Activated CD4-positive, alpha-beta T cell treated with anti-CD3 and anti-CD28 coated beads for 36 hours (primary cell): ENCODE measurements at regions not wholly inside any gene's neighbourhood (a gene's known extent, or its start where the extent isn't known, plus 50 kb on each side); places are given as distances from the start of the nearest gene placed in this dataset.

Source experiments
- ATAC-seq: fragments of 200-7000 bp; cut with Tn5 transposase; one replicate; pipeline ENCODE4 v1.10.0; 2021; ENCODE audit warnings: mild to moderate bottlenecking, moderate library complexity
- CTCF ChIA-PET: fragments of 350-600 bp; sonication (Branson Sonifier 250); formaldehyde crosslinking; loops from one replicate; lab custom pipeline; 2021; ENCODE audit warnings: antibody characterized with exemption; lab: Charles Lee
- POLR2A ChIA-PET: fragments of 350-600 bp; sonication (Branson Sonifier 250); formaldehyde crosslinking; loops from one replicate; lab custom pipeline; 2021; ENCODE audit warnings: antibody characterized with exemption, inconsistent platforms; lab: Charles Lee
- DNase-seq: peaks from one replicate; pipeline ENCODE4 v3.0.0-alpha.2; 2020
- H3K27ac Mint-ChIP-seq: one replicate; pipeline ENCODE4 v1.8.0; 2021; ENCODE audit warnings: mixed read lengths
- H3K27me3 Mint-ChIP-seq: one replicate; pipeline ENCODE4 v1.8.0; 2021; ENCODE audit warnings: mixed read lengths
- H3K36me3 Mint-ChIP-seq: one replicate; pipeline ENCODE4 v1.8.0; 2021; ENCODE audit warnings: low read depth, mixed read lengths
- H3K4me1 Mint-ChIP-seq: one replicate; pipeline ENCODE4 v1.8.0; 2021; ENCODE audit warnings: mixed read lengths
- H3K4me3 Mint-ChIP-seq: one replicate; pipeline ENCODE4 v1.8.0; 2021; ENCODE audit warnings: mild to moderate bottlenecking, moderate library complexity, mixed read lengths
- H3K9me3 Mint-ChIP-seq: one replicate; pipeline ENCODE4 v1.8.0; 2021; ENCODE audit warnings: low read depth, mixed read lengths
- intact Hi-C, 2 experiments: fragments of 100-400 bp; cut with DNase I in 1 of 2; cut with micrococcal nuclease in 1 of 2; formaldehyde crosslinking; loops; one replicate each; pipeline versions ENCODE4 v1.14.2 to v1.15.1; 2022 to 2024; cut with DNase I, micrococcal nuclease

GRCh38 chr13:79267560-79267959, 138.5 kb downstream of the RBM26 start:
- H3K27me3 Mint-ChIP-seq = peaks cover 3% of the 10 kb centered on the region
- H3K27ac Mint-ChIP-seq = no peak overlapping the region
- DNase-seq (no peak), ATAC-seq (peak; percentile 47)
- no peak overlapping the region for H3K4me3 Mint-ChIP-seq
- intact Hi-C loops = no loop called here
- ChIA-PET POLR2A (no interaction called here), CTCF (no interaction called here)
- no peaks in the 10 kb centered on the region for H3K36me3 Mint-ChIP-seq
- no peaks in the 10 kb centered on the region for H3K9me3 Mint-ChIP-seq
- H3K4me1 Mint-ChIP-seq = no peaks in the 10 kb centered on the region

GRCh38 chr13:79258489-79258888, 147.6 kb downstream of the RBM26 start:
- no peak for ATAC-seq
- CTCF ChIA-PET = no interaction called here
- Mint-ChIP-seq H3K27ac (no peak overlapping the region), H3K9me3 (no peaks in the 10 kb centered on the region), H3K27me3 (peaks cover 8% of the 10 kb centered on the region), H3K4me1 (peaks cover 4% of the 10 kb centered on the region), H3K4me3 (no peak overlapping the region), H3K36me3 (no peaks in the 10 kb centered on the region)
- DNase-seq = peak; percentile 23
- POLR2A ChIA-PET = no interaction called here
- intact Hi-C loops = no loop called here

- Mint-ChIP-seq H3K27ac (no peak overlapping the region), H3K36me3 (no peaks in the 10 kb centered on the region), H3K4me1 (no peaks in the 10 kb centered on the region), H3K27me3 (peaks cover 2% of the 10 kb centered on the region), H3K4me3 (no peak overlapping the region), H3K9me3 (no peaks in the 10 kb centered on the region)
- CTCF ChIA-PET = no interaction called here
- POLR2A ChIA-PET = no interaction called here
- intact Hi-C loops = no loop called here
- DNase-seq (no peak), ATAC-seq (no peak)
Measured at GRCh38 chr13:79246578-79246949, 159.5 kb downstream of the RBM26 start.

- ATAC-seq = no peak
- intact Hi-C loops = no loop called here
- Mint-ChIP-seq H3K4me1 (no peaks in the 10 kb centered on the region), H3K27me3 (peaks cover 4% of the 10 kb centered on the region), H3K9me3 (no peaks in the 10 kb centered on the region), H3K36me3 (no peaks in the 10 kb centered on the region), H3K27ac (no peak overlapping the region), H3K4me3 (no peak overlapping the region)
- no peak for DNase-seq
- ChIA-PET POLR2A (no interaction called here), CTCF (no interaction called here)
Measured at GRCh38 chr13:79245937-79246577, 160.0 kb downstream of the RBM26 start.

- Mint-ChIP-seq H3K27me3 (peaks cover 10% of the 10 kb centered on the region), H3K36me3 (no peaks in the 10 kb centered on the region), H3K4me3 (no peak overlapping the region), H3K4me1 (no peaks in the 10 kb centered on the region), H3K27ac (no peak overlapping the region), H3K9me3 (no peaks in the 10 kb centered on the region)
- POLR2A ChIA-PET = no interaction called here
- ATAC-seq = no peak
- intact Hi-C loops = no loop called here
- no peak for DNase-seq
- CTCF ChIA-PET = no interaction called here
Measured at GRCh38 chr13:79241697-79242096, 164.4 kb downstream of the RBM26 start.

GRCh38 chr13:79237981-79238380, 168.1 kb downstream of the RBM26 start:
- ATAC-seq (no peak), DNase-seq (no peak)
- Mint-ChIP-seq H3K4me1 (no peaks in the 10 kb centered on the region), H3K9me3 (no peaks in the 10 kb centered on the region), H3K27ac (no peak overlapping the region), H3K27me3 (peaks cover 14% of the 10 kb centered on the region), H3K4me3 (no peak overlapping the region), H3K36me3 (no peaks in the 10 kb centered on the region)
- CTCF ChIA-PET = no interaction called here
- POLR2A ChIA-PET = no interaction called here
- intact Hi-C loops = no loop called here

GRCh38 chr13:79231887-79232286, 174.2 kb downstream of the RBM26 start:
- no peak overlapping the region for H3K27ac Mint-ChIP-seq
- no peaks in the 10 kb centered on the region for H3K4me1 Mint-ChIP-seq
- ChIA-PET CTCF (no interaction called here), POLR2A (no interaction called here)
- no peak for DNase-seq
- peaks cover 4% of the 10 kb centered on the region for H3K27me3 Mint-ChIP-seq
- intact Hi-C loops = no loop called here
- no peak overlapping the region for H3K4me3 Mint-ChIP-seq
- H3K36me3 Mint-ChIP-seq = no peaks in the 10 kb centered on the region
- no peaks in the 10 kb centered on the region for H3K9me3 Mint-ChIP-seq
- no peak for ATAC-seq

- intact Hi-C loops = no loop called here
- ChIA-PET CTCF (no interaction called here), POLR2A (interaction anchor here (0.7 kb wide), 1 partner anchor 48 kb away, joined by 3 read pairs; no protein-coding TSS in a partner anchor)
- H3K27ac Mint-ChIP-seq = no peak overlapping the region
- no peak for ATAC-seq
- H3K9me3 Mint-ChIP-seq = no peaks in the 10 kb centered on the region
- no peak for DNase-seq
- H3K4me3 Mint-ChIP-seq = no peak overlapping the region
- no peaks in the 10 kb centered on the region for H3K36me3 Mint-ChIP-seq
- peaks cover 1% of the 10 kb centered on the region for H3K27me3 Mint-ChIP-seq
- H3K4me1 Mint-ChIP-seq = no peaks in the 10 kb centered on the region
Measured at GRCh38 chr13:79229761-79230160, 176.3 kb downstream of the RBM26 start.

GRCh38 chr13:79228972-79229371, 177.1 kb downstream of the RBM26 start:
- DNase-seq = no peak
- Mint-ChIP-seq H3K4me1 (no peaks in the 10 kb centered on the region), H3K4me3 (no peak overlapping the region), H3K27me3 (peaks cover 4% of the 10 kb centered on the region), H3K36me3 (no peaks in the 10 kb centered on the region), H3K9me3 (no peaks in the 10 kb centered on the region), H3K27ac (no peak overlapping the region)
- intact Hi-C loops = no loop called here
- ChIA-PET POLR2A (interaction anchor here (0.7 kb wide), 1 partner anchor 47 kb away, joined by 3 read pairs; no protein-coding TSS in a partner anchor), CTCF (no interaction called here)
- ATAC-seq = no peak

- Mint-ChIP-seq H3K9me3 (no peaks in the 10 kb centered on the region), H3K27me3 (peaks cover 4% of the 10 kb centered on the region), H3K4me3 (no peak overlapping the region), H3K36me3 (no peaks in the 10 kb centered on the region), H3K27ac (no peak overlapping the region), H3K4me1 (no peaks in the 10 kb centered on the region)
- POLR2A ChIA-PET = no interaction called here
- intact Hi-C loops = no loop called here
- DNase-seq = no peak
- ATAC-seq = no peak
- CTCF ChIA-PET = interaction anchor here (0.6 kb wide), 2 partner anchors 182 to 249 kb away, joined by 3 to 4 read pairs; no protein-coding TSS in a partner anchor
Measured at GRCh38 chr13:79227418-79227817, 178.6 kb downstream of the RBM26 start.

- no peaks in the 10 kb centered on the region for H3K36me3 Mint-ChIP-seq
- no peak for DNase-seq
- no peaks in the 10 kb centered on the region for H3K9me3 Mint-ChIP-seq
- no peak for ATAC-seq
- no peaks in the 10 kb centered on the region for H3K4me1 Mint-ChIP-seq
- CTCF ChIA-PET = interaction anchor here (0.6 kb wide), 2 partner anchors 183 to 249 kb away, joined by 3 to 4 read pairs; no protein-coding TSS in a partner anchor
- H3K27ac Mint-ChIP-seq = no peak overlapping the region
- no peak overlapping the region for H3K4me3 Mint-ChIP-seq
- peaks cover 4% of the 10 kb centered on the region for H3K27me3 Mint-ChIP-seq
- POLR2A ChIA-PET = no interaction called here
- intact Hi-C loops = no loop called here
Measured at GRCh38 chr13:79226938-79227337, 179.1 kb downstream of the RBM26 start.

GRCh38 chr13:79226250-79226649, 179.8 kb downstream of the RBM26 start:
- H3K36me3 Mint-ChIP-seq = no peaks in the 10 kb centered on the region
- H3K4me1 Mint-ChIP-seq = no peaks in the 10 kb centered on the region
- ATAC-seq (no peak), DNase-seq (no peak)
- no peak overlapping the region for H3K27ac Mint-ChIP-seq
- POLR2A ChIA-PET = interaction anchor here (0.7 kb wide), 1 partner anchor 103 kb away, joined by 13 read pairs; no protein-coding TSS in a partner anchor
- intact Hi-C loops = no loop called here
- H3K27me3 Mint-ChIP-seq = peaks cover 4% of the 10 kb centered on the region
- CTCF ChIA-PET = interaction anchor here (0.7 kb wide), 1 partner anchor 833 kb away, joined by 7 read pairs; no protein-coding TSS in a partner anchor
- no peaks in the 10 kb centered on the region for H3K9me3 Mint-ChIP-seq
- no peak overlapping the region for H3K4me3 Mint-ChIP-seq
